ENCODE measurements at regions not wholly inside any gene's neighbourhood (a gene's known extent, or its start where the extent isn't known, plus 50 kb on each side); places are given as distances from the start of the nearest gene placed in this dataset.

DNA sequence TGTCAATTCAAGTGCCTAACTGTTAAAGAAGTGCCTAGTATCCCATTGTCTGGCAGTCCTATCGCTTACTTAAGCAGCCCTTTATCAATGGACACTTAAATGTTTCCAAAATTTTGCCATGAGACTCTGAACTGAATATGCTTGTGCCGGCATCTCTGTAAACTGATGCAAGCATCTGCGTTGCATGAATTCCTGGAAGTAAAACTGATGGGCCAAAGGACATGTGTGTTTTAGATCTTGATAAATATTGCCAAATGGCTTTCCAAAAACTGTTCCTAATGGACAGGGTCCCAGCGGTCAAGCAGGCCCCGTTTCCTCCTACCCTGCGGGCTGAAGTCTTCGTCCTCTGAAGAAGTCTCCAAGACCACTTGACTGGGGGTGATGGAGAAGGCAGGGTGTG, 121.3 kb upstream of the ZNF516 start:
- ChIA-PET CTCF (ENCODE audit: unreplicated experiment) (no interaction called here), POLR2A (no interaction called here)
- Histone ChIP-seq H3K9me3 (ENCODE audit: low read length) (no peaks in the 10 kb centered on the region), H4K20me1 (ENCODE audit: insufficient read depth, low read length) (no peaks in the 10 kb centered on the region), H3K27ac (ENCODE audit: low read depth, low read length, poor library complexity, severe bottlenecking) (no peak overlapping the region), H3K4me3 (ENCODE audit: low read depth, low read length, poor library complexity, severe bottlenecking) (no peak overlapping the region), H3K9me2 (ENCODE audit: insufficient read depth, low read length) (no peaks in the 10 kb centered on the region), H3K4me1 (ENCODE audit: insufficient read depth, low read length, poor library complexity, severe bottlenecking) (no peaks in the 10 kb centered on the region), H3K4me2 (ENCODE audit: low read length) (no peak overlapping the region), H3K79me2 (ENCODE audit: insufficient read depth, low read depth, low read length) (no peaks in the 10 kb centered on the region), H3K36me3 (ENCODE audit: insufficient read depth, low read length) (no peaks in the 10 kb centered on the region), H2AFZ (ENCODE audit: low read length) (no peak overlapping the region)
- intact Hi-C loops (cut with micrococcal nuclease; ENCODE audit: unreplicated experiment): no loop called here
- no peak for DNase-seq (ENCODE audit: low spot score)
- BruUV-seq (replicated peaks): no TSS peak
- TF ChIP-seq CTCF (conservative IDR thresholded peaks at IDR 0.05; ENCODE audit: low read length): no peak
- TF ChIP-seq EZH2phosphoT487 (IDR thresholded peaks at IDR 0.05; ENCODE audit: borderline replicate concordance, low read depth, low read length): no peak

- CTCF ChIA-PET (ENCODE audit: unreplicated experiment): no interaction called here
- no peak overlapping the region for H3K4me3 ChIP-seq (ENCODE audit: low read depth, low read length, poor library complexity, severe bottlenecking)
- H4K20me1 ChIP-seq (ENCODE audit: insufficient read depth, low read length): no peaks in the 10 kb centered on the region
- no peaks in the 10 kb centered on the region for H3K4me1 ChIP-seq (ENCODE audit: insufficient read depth, low read length, poor library complexity, severe bottlenecking)
- intact Hi-C loops (cut with micrococcal nuclease; ENCODE audit: unreplicated experiment): no loop called here
- no peaks in the 10 kb centered on the region for H3K36me3 ChIP-seq (ENCODE audit: insufficient read depth, low read length)
- H3K27ac ChIP-seq (ENCODE audit: low read depth, low read length, poor library complexity, severe bottlenecking): no peak overlapping the region
- H3K9me2 ChIP-seq (ENCODE audit: insufficient read depth, low read length): no peaks in the 10 kb centered on the region
- POLR2A ChIA-PET: no interaction called here
- no peak overlapping the region for H2AFZ ChIP-seq (ENCODE audit: low read length)
- no peaks in the 10 kb centered on the region for H3K79me2 ChIP-seq (ENCODE audit: insufficient read depth, low read depth, low read length)
- no peak for DNase-seq (ENCODE audit: low spot score)
- BruUV-seq (replicated peaks): no TSS peak
- TF ChIP-seq CTCF (conservative IDR thresholded peaks at IDR 0.05; ENCODE audit: low read length) (no peak), EZH2phosphoT487 (IDR thresholded peaks at IDR 0.05; ENCODE audit: borderline replicate concordance, low read depth, low read length) (no peak)
- no peaks in the 10 kb centered on the region for H3K9me3 ChIP-seq (ENCODE audit: low read length)
- H3K4me2 ChIP-seq (ENCODE audit: low read length): no peak overlapping the region
Measured at GRCh38 chr18:76615065-76615733, 120.2 kb upstream of the ZNF516 start.

DNA sequence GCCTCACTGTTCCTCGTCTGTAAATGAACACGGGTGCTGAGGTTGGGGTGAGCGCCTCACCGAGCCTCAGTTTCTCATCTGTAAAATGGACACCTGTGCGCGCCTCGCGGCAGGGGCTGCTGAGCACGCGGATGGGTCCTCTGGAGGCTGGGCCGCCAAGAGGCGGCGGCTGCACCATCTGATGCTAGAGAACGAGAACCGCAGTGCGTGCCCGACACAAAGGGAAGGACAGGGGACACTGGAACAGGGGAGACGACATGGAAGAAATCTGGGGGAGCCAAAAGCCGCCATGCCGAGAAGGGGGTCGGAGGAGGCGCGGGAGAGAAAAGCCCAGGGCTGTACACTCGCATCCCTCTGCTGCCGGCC, 118.7 kb upstream of the ZNF516 start:
- no peak for TF ChIP-seq CTCF (conservative IDR thresholded peaks at IDR 0.05; ENCODE audit: low read length)
- no peak for TF ChIP-seq EZH2phosphoT487 (IDR thresholded peaks at IDR 0.05; ENCODE audit: borderline replicate concordance, low read depth, low read length)
- POLR2A ChIA-PET: no interaction called here
- Histone ChIP-seq H3K9me2 (ENCODE audit: insufficient read depth, low read length) (no peaks in the 10 kb centered on the region), H3K9me3 (ENCODE audit: low read length) (no peaks in the 10 kb centered on the region), H3K4me3 (ENCODE audit: low read depth, low read length, poor library complexity, severe bottlenecking) (no peak overlapping the region), H3K27ac (ENCODE audit: low read depth, low read length, poor library complexity, severe bottlenecking) (no peak overlapping the region), H3K79me2 (ENCODE audit: insufficient read depth, low read depth, low read length) (no peaks in the 10 kb centered on the region), H3K4me2 (ENCODE audit: low read length) (no peak overlapping the region), H4K20me1 (ENCODE audit: insufficient read depth, low read length) (no peaks in the 10 kb centered on the region), H3K4me1 (ENCODE audit: insufficient read depth, low read length, poor library complexity, severe bottlenecking) (no peaks in the 10 kb centered on the region), H3K36me3 (ENCODE audit: insufficient read depth, low read length) (no peaks in the 10 kb centered on the region), H2AFZ (ENCODE audit: low read length) (no peak overlapping the region)
- DNase-seq (ENCODE audit: low spot score): no peak
- intact Hi-C loops (cut with micrococcal nuclease; ENCODE audit: unreplicated experiment): no loop called here
- CTCF ChIA-PET (ENCODE audit: unreplicated experiment): no interaction called here
- BruUV-seq (replicated peaks): no TSS peak

Data from OCI-LY7 (cell line).